Activated CD8-positive, alpha-beta memory T cell treated with anti-CD3 and anti-CD28 coated beads, Interleukin-2, amount 50 U/mL, for 4 hours (primary cell): ENCODE measurements at regions not wholly inside any gene's neighbourhood (a gene's known extent, or its start where the extent isn't known, plus 50 kb on each side); places are given as distances from the start of the nearest gene placed in this dataset.

Experiments
- DNase-seq: peaks from one replicate; pipeline ENCODE4 v3.0.0-alpha.2; 2020

- DNase-seq = no peak
Observed at GRCh38 chr14:85789506-85789905, 259.6 kb downstream of the FLRT2 start.

- no peak for DNase-seq
Observed at GRCh38 chr14:85788470-85789233, 258.7 kb downstream of the FLRT2 start.

- no peak for DNase-seq
Observed at GRCh38 chr14:85766295-85766694, 236.4 kb downstream of the FLRT2 start.

- DNase-seq = no peak
Observed at GRCh38 chr14:85764822-85765221, 234.9 kb downstream of the FLRT2 start.

- DNase-seq = no peak
Observed at GRCh38 chr14:85762526-85762925, 232.6 kb downstream of the FLRT2 start.

GRCh38 chr14:85752175-85752574 lies 222.2 kb downstream of the FLRT2 start:
- no peak for DNase-seq

- DNase-seq = no peak
Observed at GRCh38 chr14:85744573-85744972, 214.6 kb downstream of the FLRT2 start.

- DNase-seq = no peak
Observed at GRCh38 chr14:85732031-85732430, 202.1 kb downstream of the FLRT2 start.

GRCh38 chr14:85731186-85731585 lies 201.2 kb downstream of the FLRT2 start:
- no peak for DNase-seq

- no peak for DNase-seq
Observed at GRCh38 chr14:85728476-85729065, 198.6 kb downstream of the FLRT2 start.

- DNase-seq = no peak
Observed at GRCh38 chr14:85714069-85714468, 184.1 kb downstream of the FLRT2 start.

GRCh38 chr14:85711620-85712019 lies 181.7 kb downstream of the FLRT2 start:
- DNase-seq = no peak
